Transverse colon (tissue), 4 donors: ENCODE measurements at regions not wholly inside any gene's neighbourhood (a gene's known extent, or its start where the extent isn't known, plus 50 kb on each side); places are given as distances from the start of the nearest gene placed in this dataset.

Experiments used
- CTCF ChIP-seq, 5 experiments: fragments of 200-600 bp in 3 of 5; fragments of 450-650 bp in 2 of 5; sonication (generic) in 3 of 5; IDR thresholded peaks; 1 replicate in 2 of 5; 2 replicates in 3 of 5; pipeline ENCODE4 v1.5.1; 2016 to 2017; ENCODE audit warnings: antibody characterized with exemption in 5 of 5, inconsistent platforms in 3 of 5, mild to moderate bottlenecking in 2 of 5, moderate library complexity in 1 of 5
- POLR2A ChIP-seq: fragments of 450-650 bp; IDR thresholded peaks from one replicate; pipeline ENCODE4 v1.6.1; 2016; ENCODE audit warnings: antibody characterized with exemption, mild to moderate bottlenecking, moderate library complexity
- POLR2AphosphoS5 ChIP-seq, 3 donors: sonication (generic); formaldehyde crosslinking; IDR thresholded peaks; one replicate each; pipeline ENCODE4 v1.6.1; 2016; ENCODE audit warnings: antibody characterized with exemption in 3 of 3

GRCh38 chr18:64337018-64337417, 188.1 kb upstream of the LINC00305 start:
- TF ChIP-seq CTCF (IDR thresholded peaks at IDR 0.05) (no peak), POLR2A (no peak), POLR2AphosphoS5 (IDR thresholded peaks at IDR 0.05) (no peak)
